ENCODE measurements at regions not wholly inside any gene's neighbourhood (a gene's known extent, or its start where the extent isn't known, plus 50 kb on each side); places are given as distances from the start of the nearest gene placed in this dataset.

DNA sequence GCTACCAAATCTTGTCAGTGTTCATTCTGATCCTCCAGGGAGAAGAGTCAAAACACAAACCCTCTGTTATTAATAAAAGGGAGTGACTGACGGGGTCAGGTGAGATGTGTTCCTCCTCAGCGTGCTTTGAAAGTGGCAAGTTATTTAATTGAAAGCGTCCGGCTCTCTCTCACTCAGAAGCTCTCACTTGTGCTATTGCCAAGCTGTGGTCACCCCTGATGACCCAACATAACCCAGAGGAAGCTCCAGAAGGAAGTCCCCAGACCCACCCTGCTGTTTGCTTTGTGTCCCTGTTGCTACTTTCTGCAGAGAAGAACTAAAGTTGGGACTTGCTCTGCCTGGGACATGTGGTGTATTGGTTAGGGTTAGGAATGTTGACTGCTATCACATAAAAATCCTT, 235.6 kb downstream of the EDEM1 start:
- Histone ChIP-seq H3K36me3 (no peaks in the 10 kb centered on the region), H3K4me3 (no peak overlapping the region), H3K27me3 (replicated peaks in 1 of 7) (no peaks in the 10 kb centered on the region), H3K9me3 (peaks cover 0 to 3% (median 0%) of the 10 kb centered on the region in 8 donors), H3K27ac (peak overlapping the region in 2 of 8 donors; percentile 17 to 49), H3K4me1 (peaks cover 0 to 29% (median 6%) of the 10 kb centered on the region in 6 donors)
- intact Hi-C loops (cut with DNase I; ENCODE audit: low total_unique reads) = no loop called here
- DNase-seq = no peak
- 13 to 41% (median 28%) methylated on average over 4 of the region's 4 CpGs for WGBS, 5 donors
- TF ChIP-seq POLR2A (IDR thresholded peaks at IDR 0.05) (no peak), POLR2AphosphoS5 (IDR thresholded peaks at IDR 0.05) (no peak)
- TF ChIP-seq, protein P1, sequence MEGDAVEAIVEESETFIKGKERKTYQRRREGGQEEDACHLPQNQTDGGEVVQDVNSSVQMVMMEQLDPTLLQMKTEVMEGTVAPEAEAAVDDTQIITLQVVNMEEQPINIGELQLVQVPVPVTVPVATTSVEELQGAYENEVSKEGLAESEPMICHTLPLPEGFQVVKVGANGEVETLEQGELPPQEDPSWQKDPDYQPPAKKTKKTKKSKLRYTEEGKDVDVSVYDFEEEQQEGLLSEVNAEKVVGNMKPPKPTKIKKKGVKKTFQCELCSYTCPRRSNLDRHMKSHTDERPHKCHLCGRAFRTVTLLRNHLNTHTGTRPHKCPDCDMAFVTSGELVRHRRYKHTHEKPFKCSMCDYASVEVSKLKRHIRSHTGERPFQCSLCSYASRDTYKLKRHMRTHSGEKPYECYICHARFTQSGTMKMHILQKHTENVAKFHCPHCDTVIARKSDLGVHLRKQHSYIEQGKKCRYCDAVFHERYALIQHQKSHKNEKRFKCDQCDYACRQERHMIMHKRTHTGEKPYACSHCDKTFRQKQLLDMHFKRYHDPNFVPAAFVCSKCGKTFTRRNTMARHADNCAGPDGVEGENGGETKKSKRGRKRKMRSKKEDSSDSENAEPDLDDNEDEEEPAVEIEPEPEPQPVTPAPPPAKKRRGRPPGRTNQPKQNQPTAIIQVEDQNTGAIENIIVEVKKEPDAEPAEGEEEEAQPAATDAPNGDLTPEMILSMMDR (IDR thresholded peaks at IDR 0.05 in 8 of 11, conservative IDR thresholded peaks at IDR 0.05 in 3 of 11) = no peak

DNA sequence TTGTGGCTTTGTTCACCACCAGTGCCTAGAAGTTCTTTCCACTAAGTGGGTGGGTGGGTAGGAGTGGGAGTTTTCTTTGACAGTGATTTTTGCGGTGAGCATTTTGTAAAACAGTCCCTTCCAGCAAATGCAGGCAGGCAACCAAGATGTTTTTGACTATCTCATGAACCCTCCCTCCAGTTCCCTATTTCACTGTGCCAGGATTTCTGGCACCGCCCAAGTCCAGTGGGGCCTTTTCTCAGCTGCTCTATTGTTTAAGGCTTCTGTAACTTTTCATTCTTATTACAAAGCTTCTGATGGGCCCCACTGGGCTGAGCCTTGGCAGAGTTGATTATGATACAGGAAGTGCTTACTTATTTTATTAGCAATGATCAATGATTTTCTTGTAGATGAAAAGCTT, 236.0 kb downstream of the EDEM1 start:
- Histone ChIP-seq H3K27me3 (replicated peaks in 1 of 7) (no peaks in the 10 kb centered on the region), H3K27ac (peak overlapping the region in 2 of 8 donors; percentile 17 to 49), H3K9me3 (no peaks in the 10 kb centered on the region), H3K4me3 (no peak overlapping the region), H3K36me3 (no peaks in the 10 kb centered on the region), H3K4me1 (peaks cover 0 to 29% (median 6%) of the 10 kb centered on the region in 6 donors)
- TF ChIP-seq, protein P1 (IDR thresholded peaks at IDR 0.05 in 8 of 11, conservative IDR thresholded peaks at IDR 0.05 in 3 of 11) = no peak
- TF ChIP-seq POLR2A (IDR thresholded peaks at IDR 0.05) = no peak
- no peak for DNase-seq
- intact Hi-C loops (cut with DNase I; ENCODE audit: low total_unique reads) = no loop called here
- 58 to 72% (median 69%) methylated on average over 2 of the region's 2 CpGs for WGBS, 5 donors

DNA sequence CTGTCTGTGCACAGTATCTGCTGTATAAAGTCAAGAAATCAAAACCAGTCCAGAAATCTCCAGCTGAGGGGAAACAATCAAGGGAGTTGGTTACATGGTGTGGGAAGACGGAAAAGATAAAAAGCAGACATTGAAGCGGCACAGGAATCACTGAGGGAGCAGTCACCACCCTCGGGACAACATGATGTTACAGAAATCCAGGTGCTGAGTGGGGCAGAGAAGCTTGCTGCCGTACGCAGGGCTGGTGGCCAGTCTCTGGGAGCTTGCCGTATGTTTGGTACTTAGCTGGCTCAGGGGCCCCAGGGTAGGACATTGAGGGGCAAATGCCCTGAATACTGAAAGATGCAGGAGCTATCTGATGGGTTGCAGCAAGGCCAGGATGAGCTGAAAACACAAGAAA, 237.9 kb downstream of the EDEM1 start:
- intact Hi-C loops (cut with DNase I; ENCODE audit: low total_unique reads) = no loop called here
- no peak for DNase-seq
- WGBS, 5 donors = 89 to 95% (median 92%) methylated on average over 6 of the region's 6 CpGs

DNA sequence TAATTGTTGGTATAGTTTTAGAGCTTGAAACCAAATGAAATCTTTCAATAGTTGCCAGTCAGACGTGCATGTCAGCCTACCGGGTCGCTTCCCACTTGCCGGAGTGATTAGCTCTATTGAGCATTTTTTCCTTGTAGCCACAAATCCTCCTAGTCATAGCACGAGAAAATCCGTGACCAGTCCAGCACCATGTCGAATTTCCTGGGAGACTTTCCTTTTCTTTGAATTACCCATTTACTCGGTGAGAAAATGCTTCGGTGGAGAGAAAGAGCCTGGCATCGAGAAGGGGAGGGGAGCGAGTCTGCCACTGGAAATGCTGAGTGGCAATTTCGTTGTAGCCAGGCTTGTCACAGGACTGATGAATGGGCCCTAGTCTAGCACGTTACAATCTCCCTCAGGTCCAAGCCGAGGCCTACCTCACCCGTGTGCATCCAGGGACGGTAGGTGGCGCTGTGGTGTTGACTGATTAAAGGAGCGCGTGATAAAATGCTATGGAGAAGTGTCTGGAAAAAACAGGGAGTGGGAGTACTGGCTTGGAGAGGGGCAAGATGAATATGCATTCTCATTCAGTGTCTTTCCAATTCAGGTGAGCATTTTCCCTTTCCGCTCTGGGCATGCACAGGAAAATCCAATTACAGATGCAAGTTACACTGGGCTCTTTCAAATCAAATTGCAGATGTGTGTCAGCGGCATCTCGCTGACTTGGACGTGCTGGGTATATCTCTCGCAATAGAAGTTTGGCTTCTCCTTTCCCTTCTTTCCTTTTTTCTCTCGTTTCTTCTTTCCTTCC, 238.8 kb downstream of the EDEM1 start:
- Histone ChIP-seq H3K4me3 (no peak overlapping the region), H3K27ac (no peak overlapping the region), H3K4me1 (peaks cover 0 to 29% (median 6%) of the 10 kb centered on the region in 6 donors), H3K36me3 (no peaks in the 10 kb centered on the region), H3K27me3 (replicated peaks in 1 of 7) (no peaks in the 10 kb centered on the region), H3K9me3 (no peaks in the 10 kb centered on the region)
- peak; percentile 87 for DNase-seq
- TF ChIP-seq POLR2A (IDR thresholded peaks at IDR 0.05) = no peak
- no peak for TF ChIP-seq POLR2AphosphoS5 (IDR thresholded peaks at IDR 0.05)
- TF ChIP-seq, protein P1 (IDR thresholded peaks at IDR 0.05 in 8 of 11, conservative IDR thresholded peaks at IDR 0.05 in 3 of 11) = peak; percentile 34 to 83 (median 74)
- intact Hi-C loops (cut with DNase I; ENCODE audit: low total_unique reads) = no loop called here
- WGBS, 5 donors = 38 to 45% (median 38%) methylated on average over 25 of the region's 25 CpGs

More for the DNA sequence above, 237.9 kb downstream of the EDEM1 start:
- no peak overlapping the region for H3K4me3 ChIP-seq
- no peaks in the 10 kb centered on the region for H3K9me3 ChIP-seq
- H3K27me3 ChIP-seq (replicated peaks in 1 of 7) = no peaks in the 10 kb centered on the region
- TF ChIP-seq POLR2AphosphoS5 (IDR thresholded peaks at IDR 0.05) (no peak), POLR2A (IDR thresholded peaks at IDR 0.05) (no peak)
- TF ChIP-seq, protein P1 (IDR thresholded peaks at IDR 0.05 in 8 of 11, conservative IDR thresholded peaks at IDR 0.05 in 3 of 11) = no peak
- H3K4me1 ChIP-seq = peaks cover 0 to 29% (median 6%) of the 10 kb centered on the region in 6 donors
- H3K27ac ChIP-seq = no peak overlapping the region
- no peaks in the 10 kb centered on the region for H3K36me3 ChIP-seq

Measured in spleen (tissue), 11 donors.